Transverse colon (tissue), 4 donors: ENCODE measurements at regions not wholly inside any gene's neighbourhood (a gene's known extent, or its start where the extent isn't known, plus 50 kb on each side); places are given as distances from the start of the nearest gene placed in this dataset.

Source experiments
- EP300 ChIP-seq: sonication (generic); formaldehyde crosslinking; IDR thresholded peaks from one replicate; pipeline ENCODE4 v1.6.1; 2017; ENCODE audit warnings: antibody characterized with exemption, low read depth
- POLR2A ChIP-seq: fragments of 450-650 bp; IDR thresholded peaks from one replicate; pipeline ENCODE4 v1.6.1; 2016; ENCODE audit warnings: antibody characterized with exemption, mild to moderate bottlenecking, moderate library complexity
- POLR2AphosphoS5 ChIP-seq, 3 donors: sonication (generic); formaldehyde crosslinking; IDR thresholded peaks; one replicate each; pipeline ENCODE4 v1.6.1; 2016; ENCODE audit warnings: antibody characterized with exemption in 3 of 3
- TF ChIP-seq, protein P1 (sequence below), 5 experiments: fragments of 200-600 bp in 3 of 5; fragments of 450-650 bp in 2 of 5; sonication (generic) in 3 of 5; IDR thresholded peaks; 1 replicate in 2 of 5; 2 replicates in 3 of 5; pipeline ENCODE4 v1.5.1; 2016 to 2017; ENCODE audit warnings: antibody characterized with exemption in 5 of 5, inconsistent platforms in 3 of 5, mild to moderate bottlenecking in 2 of 5, moderate library complexity in 1 of 5

DNA sequence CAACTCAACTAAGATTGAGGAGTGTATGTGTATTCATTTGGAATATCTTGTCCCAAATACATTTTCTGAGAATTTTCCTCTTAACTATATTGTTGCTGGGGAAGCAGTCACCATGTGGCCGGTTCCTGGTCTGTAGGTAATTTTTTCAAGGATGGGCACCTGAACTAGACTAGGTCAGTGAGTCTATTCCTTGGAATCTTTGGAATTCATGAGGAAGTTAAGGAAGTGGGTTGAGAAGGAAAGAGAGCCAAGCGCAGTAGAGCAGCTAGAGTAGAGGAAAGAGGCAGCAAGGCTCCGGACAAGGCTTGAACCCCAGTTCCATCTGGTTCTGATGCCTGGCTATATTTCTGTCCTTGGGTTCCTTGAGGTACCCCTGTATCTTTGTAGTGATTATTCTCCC, 183.7 kb downstream of the DACT1 start:
- TF ChIP-seq, protein P1, sequence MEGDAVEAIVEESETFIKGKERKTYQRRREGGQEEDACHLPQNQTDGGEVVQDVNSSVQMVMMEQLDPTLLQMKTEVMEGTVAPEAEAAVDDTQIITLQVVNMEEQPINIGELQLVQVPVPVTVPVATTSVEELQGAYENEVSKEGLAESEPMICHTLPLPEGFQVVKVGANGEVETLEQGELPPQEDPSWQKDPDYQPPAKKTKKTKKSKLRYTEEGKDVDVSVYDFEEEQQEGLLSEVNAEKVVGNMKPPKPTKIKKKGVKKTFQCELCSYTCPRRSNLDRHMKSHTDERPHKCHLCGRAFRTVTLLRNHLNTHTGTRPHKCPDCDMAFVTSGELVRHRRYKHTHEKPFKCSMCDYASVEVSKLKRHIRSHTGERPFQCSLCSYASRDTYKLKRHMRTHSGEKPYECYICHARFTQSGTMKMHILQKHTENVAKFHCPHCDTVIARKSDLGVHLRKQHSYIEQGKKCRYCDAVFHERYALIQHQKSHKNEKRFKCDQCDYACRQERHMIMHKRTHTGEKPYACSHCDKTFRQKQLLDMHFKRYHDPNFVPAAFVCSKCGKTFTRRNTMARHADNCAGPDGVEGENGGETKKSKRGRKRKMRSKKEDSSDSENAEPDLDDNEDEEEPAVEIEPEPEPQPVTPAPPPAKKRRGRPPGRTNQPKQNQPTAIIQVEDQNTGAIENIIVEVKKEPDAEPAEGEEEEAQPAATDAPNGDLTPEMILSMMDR (IDR thresholded peaks at IDR 0.05) = no peak
- no peak for TF ChIP-seq EP300
- TF ChIP-seq POLR2AphosphoS5 (IDR thresholded peaks at IDR 0.05) = no peak
- no peak for TF ChIP-seq POLR2A
